ENCODE measurements at regions not wholly inside any gene's neighbourhood (a gene's known extent, or its start where the extent isn't known, plus 50 kb on each side); places are given as distances from the start of the nearest gene placed in this dataset.
"Not testable (repeated sequence)": the region's sequence is repeated elsewhere in the genome, so short reads cannot be mapped to it uniquely, and the experiment has no call there.

DNA sequence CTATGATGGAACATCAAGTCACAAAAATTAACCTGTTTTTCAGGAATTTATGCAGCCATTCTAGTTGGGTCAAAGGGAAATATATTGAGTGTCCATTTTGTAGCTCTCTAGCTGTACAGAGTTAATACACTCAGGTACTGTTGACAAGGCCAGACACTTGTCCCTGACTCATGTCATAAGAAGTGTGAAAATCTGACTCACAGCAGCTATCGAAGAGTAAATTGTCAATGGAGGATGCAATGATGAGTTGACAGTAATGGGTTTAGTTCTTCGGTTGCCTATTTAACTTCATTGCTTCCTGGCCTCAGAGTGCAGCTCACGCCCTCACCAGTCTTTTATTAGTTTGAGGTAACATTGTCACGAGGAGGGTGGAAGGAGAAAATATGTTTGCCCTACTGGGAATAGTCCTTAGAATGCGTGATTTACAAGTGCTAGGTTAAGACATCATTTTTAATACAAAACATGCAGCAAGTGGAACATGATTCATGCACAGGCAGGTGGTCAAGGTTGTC lies 255.1 kb downstream of the XPNPEP1 start:
- H3K4me3 ChIP-seq (replicated peaks; ENCODE audit: low read depth, low read length): no peak overlapping the region
- no peak for DNase-seq (ENCODE audit: extremely low read depth, low read depth)
- TF ChIP-seq, protein P1, sequence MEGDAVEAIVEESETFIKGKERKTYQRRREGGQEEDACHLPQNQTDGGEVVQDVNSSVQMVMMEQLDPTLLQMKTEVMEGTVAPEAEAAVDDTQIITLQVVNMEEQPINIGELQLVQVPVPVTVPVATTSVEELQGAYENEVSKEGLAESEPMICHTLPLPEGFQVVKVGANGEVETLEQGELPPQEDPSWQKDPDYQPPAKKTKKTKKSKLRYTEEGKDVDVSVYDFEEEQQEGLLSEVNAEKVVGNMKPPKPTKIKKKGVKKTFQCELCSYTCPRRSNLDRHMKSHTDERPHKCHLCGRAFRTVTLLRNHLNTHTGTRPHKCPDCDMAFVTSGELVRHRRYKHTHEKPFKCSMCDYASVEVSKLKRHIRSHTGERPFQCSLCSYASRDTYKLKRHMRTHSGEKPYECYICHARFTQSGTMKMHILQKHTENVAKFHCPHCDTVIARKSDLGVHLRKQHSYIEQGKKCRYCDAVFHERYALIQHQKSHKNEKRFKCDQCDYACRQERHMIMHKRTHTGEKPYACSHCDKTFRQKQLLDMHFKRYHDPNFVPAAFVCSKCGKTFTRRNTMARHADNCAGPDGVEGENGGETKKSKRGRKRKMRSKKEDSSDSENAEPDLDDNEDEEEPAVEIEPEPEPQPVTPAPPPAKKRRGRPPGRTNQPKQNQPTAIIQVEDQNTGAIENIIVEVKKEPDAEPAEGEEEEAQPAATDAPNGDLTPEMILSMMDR (IDR thresholded peaks at IDR 0.05; ENCODE audit: low read depth, low read length, missing control alignments): no peak

DNA sequence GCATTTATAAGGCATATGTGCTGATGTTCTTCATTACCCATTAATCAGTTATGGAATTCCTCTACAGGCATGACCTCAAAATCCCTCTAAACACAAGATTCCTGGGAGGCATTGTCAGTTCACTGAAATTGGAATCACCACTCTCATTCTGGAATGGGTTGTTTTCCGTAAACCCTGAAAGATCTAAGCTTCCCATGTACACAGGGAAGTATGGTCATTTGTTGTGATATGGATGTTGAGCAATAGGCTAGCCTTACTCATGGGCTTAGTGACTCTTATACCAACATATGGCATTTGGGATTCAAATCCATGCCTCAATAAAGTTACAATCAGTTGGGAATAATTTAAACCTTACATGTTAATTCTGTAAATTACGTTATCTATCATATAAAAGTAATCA lies 258.0 kb downstream of the XPNPEP1 start:
- TF ChIP-seq, protein P1 (IDR thresholded peaks at IDR 0.05; ENCODE audit: low read depth, low read length, missing control alignments): no peak
- H3K4me3 ChIP-seq (replicated peaks; ENCODE audit: low read depth, low read length): no peak overlapping the region
- no peak for DNase-seq (ENCODE audit: extremely low read depth, low read depth)

DNA sequence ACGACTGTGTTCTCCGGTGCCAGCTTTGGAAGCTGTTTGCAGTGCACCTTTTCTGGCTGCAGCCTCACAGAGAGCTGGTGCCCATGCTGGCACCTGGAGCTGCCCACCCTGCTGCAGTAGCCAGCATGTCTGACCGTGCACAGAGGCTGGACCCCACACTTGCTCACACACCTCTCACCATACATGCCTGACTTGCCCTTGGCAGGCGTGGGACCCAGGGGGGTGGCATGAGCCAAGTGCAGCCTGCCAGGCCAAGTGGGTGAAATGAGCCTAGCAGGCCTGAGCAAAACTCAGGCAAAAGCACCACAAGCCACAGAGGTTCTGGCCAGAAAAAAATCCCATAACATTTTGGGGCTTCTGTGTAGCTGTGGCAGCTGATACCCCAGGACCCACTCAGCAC lies 258.8 kb downstream of the XPNPEP1 start:
- H3K4me3 ChIP-seq (replicated peaks; ENCODE audit: low read depth, low read length): no peak overlapping the region
- no peak for DNase-seq (ENCODE audit: extremely low read depth, low read depth)
- TF ChIP-seq, protein P1 (IDR thresholded peaks at IDR 0.05; ENCODE audit: low read depth, low read length, missing control alignments): no peak

DNA sequence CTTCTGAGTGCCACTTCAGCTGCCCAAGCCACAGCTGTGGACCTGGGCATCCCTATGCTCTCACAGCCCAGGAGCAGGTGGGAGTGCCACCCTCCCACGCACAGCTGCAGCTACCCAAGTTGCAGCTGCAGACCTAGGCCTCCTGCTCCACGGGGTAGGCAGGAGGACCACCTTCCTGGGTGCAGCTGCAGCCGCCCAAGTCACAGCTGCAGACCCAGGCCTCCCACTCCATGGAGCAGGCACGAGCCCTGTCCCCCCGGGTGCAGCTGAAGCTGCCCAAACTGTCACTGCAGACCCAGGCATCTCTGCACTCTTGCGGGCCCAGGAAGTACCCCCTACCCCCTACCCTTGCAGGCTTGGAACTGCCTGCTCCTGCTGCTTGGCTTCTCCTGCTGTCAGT lies 260.2 kb downstream of the XPNPEP1 start:
- H3K4me3 ChIP-seq (replicated peaks; ENCODE audit: low read depth, low read length): no peak overlapping the region
- TF ChIP-seq, protein P1 (IDR thresholded peaks at IDR 0.05; ENCODE audit: low read depth, low read length, missing control alignments): no peak
- DNase-seq (ENCODE audit: extremely low read depth, low read depth): no peak

DNA sequence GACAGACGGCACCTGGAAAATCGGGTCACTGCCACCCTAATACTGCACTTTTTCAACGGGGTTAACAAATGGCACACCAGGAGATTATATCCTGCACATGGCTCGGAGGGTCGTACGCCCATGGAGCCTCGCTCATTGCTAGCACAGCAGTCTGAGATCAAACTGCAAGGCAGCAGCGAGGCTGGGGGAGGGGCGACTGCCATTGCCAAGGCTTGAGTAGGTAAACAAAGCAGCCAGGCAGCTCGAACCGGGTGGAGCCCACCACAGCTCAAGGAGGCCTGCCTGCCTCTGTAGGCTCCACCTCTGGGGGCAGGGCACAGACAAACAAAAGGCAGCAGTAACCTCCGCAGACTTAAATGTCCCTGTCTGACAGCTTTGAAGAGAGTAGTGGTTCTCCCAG lies 270.7 kb downstream of the XPNPEP1 start:
- not testable (repeated sequence) for H3K4me3 ChIP-seq (replicated peaks; ENCODE audit: low read depth, low read length); DNase-seq (ENCODE audit: extremely low read depth, low read depth)

DNA sequence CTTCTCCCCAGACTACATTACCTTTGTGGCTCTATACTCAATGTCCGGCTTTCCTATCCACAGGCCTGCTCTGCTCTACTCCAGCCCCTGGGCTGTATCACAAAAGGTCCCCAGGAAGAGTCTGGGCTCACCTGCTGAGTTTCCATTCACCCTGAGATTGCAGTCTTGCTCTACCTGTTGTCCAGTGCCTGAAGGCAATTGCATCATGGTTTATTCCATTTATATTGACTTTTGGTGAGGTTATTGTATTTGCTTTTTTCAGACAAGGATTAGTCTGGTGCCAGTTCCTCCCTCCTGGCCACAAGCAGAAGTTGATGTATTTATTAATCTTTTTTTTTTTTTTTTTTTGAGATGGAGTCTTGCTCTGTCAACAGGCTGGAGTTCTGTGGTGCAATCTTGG lies 273.1 kb downstream of the XPNPEP1 start:
- TF ChIP-seq, protein P1 (IDR thresholded peaks at IDR 0.05; ENCODE audit: low read depth, low read length, missing control alignments): no peak
- no peak overlapping the region for H3K4me3 ChIP-seq (replicated peaks; ENCODE audit: low read depth, low read length)

DNA sequence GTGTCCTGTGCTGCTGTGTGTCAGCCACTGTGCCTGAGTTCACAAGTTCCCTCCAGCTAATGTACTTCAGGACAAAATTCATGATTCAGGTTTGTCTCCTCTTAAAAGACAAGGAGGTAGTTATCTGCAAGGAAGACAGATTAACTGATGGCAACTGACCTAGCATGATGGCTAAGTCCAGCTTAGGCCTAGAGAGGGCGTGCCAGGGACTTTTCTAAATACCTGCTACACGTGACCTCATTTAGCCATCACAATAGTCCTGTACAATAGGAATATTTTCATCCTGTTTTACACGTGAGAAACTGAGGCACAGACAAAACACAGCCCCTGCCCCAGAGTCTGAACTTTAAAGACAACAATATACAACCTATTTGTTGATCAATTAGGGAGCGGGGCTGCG lies 275.7 kb downstream of the XPNPEP1 start:
- DNase-seq (ENCODE audit: extremely low read depth, low read depth): no peak
- TF ChIP-seq, protein P1 (IDR thresholded peaks at IDR 0.05; ENCODE audit: low read depth, low read length, missing control alignments): no peak
- no peak overlapping the region for H3K4me3 ChIP-seq (replicated peaks; ENCODE audit: low read depth, low read length)

More for the DNA sequence above, 273.1 kb downstream of the XPNPEP1 start:
- no peak for DNase-seq (ENCODE audit: extremely low read depth, low read depth)
